ENCODE measurements at regions not wholly inside any gene's neighbourhood (a gene's known extent, or its start where the extent isn't known, plus 50 kb on each side); places are given as distances from the start of the nearest gene placed in this dataset.

- H4K20me1 ChIP-seq (ENCODE audit: insufficient read depth, low read length) = no peaks in the 10 kb centered on the region
- no peak for DNase-seq (ENCODE audit: insufficient read length, low spot score, missing footprints)
- H3K79me2 ChIP-seq (ENCODE audit: insufficient read depth, low read length) = no peaks in the 10 kb centered on the region
- H3K36me3 ChIP-seq (ENCODE audit: insufficient read depth, low read length) = no peaks in the 10 kb centered on the region
- H3K4me2 ChIP-seq (ENCODE audit: insufficient read depth, low read length) = no peak overlapping the region
- H2AFZ ChIP-seq (ENCODE audit: low read length) = no peak overlapping the region
- no peaks in the 10 kb centered on the region for H3K4me1 ChIP-seq (ENCODE audit: insufficient read depth, low read length)
- H3K27me3 ChIP-seq (ENCODE audit: insufficient read depth, low read length) = no peaks in the 10 kb centered on the region
- peaks cover 4% of the 10 kb centered on the region for H3K9me3 ChIP-seq (ENCODE audit: low read depth, low read length)
- H3K4me3 ChIP-seq (ENCODE audit: insufficient read depth, low read length) = no peak overlapping the region
- TF ChIP-seq CTCF (IDR thresholded peaks at IDR 0.05; ENCODE audit: extremely low read depth, low read depth, low read length) = no peak
- H3K27ac ChIP-seq (ENCODE audit: low read depth, low read length) = no peak overlapping the region
Observed at GRCh38 chr13:56351041-56351440, 789.7 kb upstream of the PRR20A start.

GRCh38 chr13:56352361-56352760, 788.4 kb upstream of the PRR20A start:
- Histone ChIP-seq H3K9me3 (ENCODE audit: low read depth, low read length) (peaks cover 5% of the 10 kb centered on the region), H3K79me2 (ENCODE audit: insufficient read depth, low read length) (no peaks in the 10 kb centered on the region), H3K36me3 (ENCODE audit: insufficient read depth, low read length) (no peaks in the 10 kb centered on the region), H3K27ac (ENCODE audit: low read depth, low read length) (no peak overlapping the region), H3K27me3 (ENCODE audit: insufficient read depth, low read length) (no peaks in the 10 kb centered on the region), H3K4me1 (ENCODE audit: insufficient read depth, low read length) (no peaks in the 10 kb centered on the region), H3K4me3 (ENCODE audit: insufficient read depth, low read length) (no peak overlapping the region), H3K4me2 (ENCODE audit: insufficient read depth, low read length) (no peak overlapping the region), H2AFZ (ENCODE audit: low read length) (no peak overlapping the region), H4K20me1 (ENCODE audit: insufficient read depth, low read length) (no peaks in the 10 kb centered on the region)
- no peak for TF ChIP-seq CTCF (IDR thresholded peaks at IDR 0.05; ENCODE audit: extremely low read depth, low read depth, low read length)
- no peak for DNase-seq (ENCODE audit: insufficient read length, low spot score, missing footprints)

- no peak overlapping the region for H3K27ac ChIP-seq (ENCODE audit: low read depth, low read length)
- no peak for DNase-seq (ENCODE audit: insufficient read length, low spot score, missing footprints)
- TF ChIP-seq CTCF (IDR thresholded peaks at IDR 0.05; ENCODE audit: extremely low read depth, low read depth, low read length) = no peak
Observed at GRCh38 chr13:56352901-56353300, 787.8 kb upstream of the PRR20A start.

GRCh38 chr13:56356690-56357089, 784.0 kb upstream of the PRR20A start:
- H3K36me3 ChIP-seq (ENCODE audit: insufficient read depth, low read length) = no peaks in the 10 kb centered on the region
- H3K27ac ChIP-seq (ENCODE audit: low read depth, low read length) = no peak overlapping the region
- TF ChIP-seq CTCF (IDR thresholded peaks at IDR 0.05; ENCODE audit: extremely low read depth, low read depth, low read length) = no peak
- no peak overlapping the region for H3K4me2 ChIP-seq (ENCODE audit: insufficient read depth, low read length)
- no peaks in the 10 kb centered on the region for H3K4me1 ChIP-seq (ENCODE audit: insufficient read depth, low read length)
- no peaks in the 10 kb centered on the region for H3K27me3 ChIP-seq (ENCODE audit: insufficient read depth, low read length)
- H4K20me1 ChIP-seq (ENCODE audit: insufficient read depth, low read length) = no peaks in the 10 kb centered on the region
- peaks cover 5% of the 10 kb centered on the region for H3K9me3 ChIP-seq (ENCODE audit: low read depth, low read length)
- DNase-seq (ENCODE audit: insufficient read length, low spot score, missing footprints) = no peak
- H3K79me2 ChIP-seq (ENCODE audit: insufficient read depth, low read length) = no peaks in the 10 kb centered on the region
- H3K4me3 ChIP-seq (ENCODE audit: insufficient read depth, low read length) = no peak overlapping the region
- no peak overlapping the region for H2AFZ ChIP-seq (ENCODE audit: low read length)

More at GRCh38 chr13:56352901-56353300, 787.8 kb upstream of the PRR20A start:
- H4K20me1 ChIP-seq (ENCODE audit: insufficient read depth, low read length) = no peaks in the 10 kb centered on the region
- no peak overlapping the region for H3K4me3 ChIP-seq (ENCODE audit: insufficient read depth, low read length)
- peaks cover 5% of the 10 kb centered on the region for H3K9me3 ChIP-seq (ENCODE audit: low read depth, low read length)
- H3K79me2 ChIP-seq (ENCODE audit: insufficient read depth, low read length) = no peaks in the 10 kb centered on the region
- H3K36me3 ChIP-seq (ENCODE audit: insufficient read depth, low read length) = no peaks in the 10 kb centered on the region
- H2AFZ ChIP-seq (ENCODE audit: low read length) = no peak overlapping the region
- H3K27me3 ChIP-seq (ENCODE audit: insufficient read depth, low read length) = no peaks in the 10 kb centered on the region
- no peak overlapping the region for H3K4me2 ChIP-seq (ENCODE audit: insufficient read depth, low read length)
- no peaks in the 10 kb centered on the region for H3K4me1 ChIP-seq (ENCODE audit: insufficient read depth, low read length)

Data from osteoblast (primary cell).